Colonic mucosa (tissue), 4 donors: ENCODE measurements at regions not wholly inside any gene's neighbourhood (a gene's known extent, or its start where the extent isn't known, plus 50 kb on each side); places are given as distances from the start of the nearest gene placed in this dataset.

Source experiments
- DNase-seq: peaks from one replicate; pipeline ENCODE4 v3.0.0-alpha.2; 2020
- H3K27ac ChIP-seq: fragments of 200-600 bp; one replicate; pipeline ENCODE4 v1.8.0; 2021
- H3K27me3 ChIP-seq: fragments of 200-600 bp; one replicate; pipeline ENCODE4 v1.8.0; 2021
- H3K36me3 ChIP-seq: fragments of 200-600 bp; one replicate; pipeline ENCODE4 v1.8.0; 2021
- H3K4me1 ChIP-seq: fragments of 200-600 bp; one replicate; pipeline ENCODE4 v1.8.0; 2021; ENCODE audit warnings: mild to moderate bottlenecking
- H3K4me3 ChIP-seq: fragments of 200-600 bp; one replicate; pipeline ENCODE4 v1.8.0; 2021
- H3K9ac ChIP-seq, 2 donors: one replicate each; pipeline ENCODE4 v1.7.0; 2013; ENCODE audit warnings: control low read depth in 2 of 2, low read depth in 2 of 2, low read length in 2 of 2
- H3K9me3 ChIP-seq: fragments of 200-600 bp; one replicate; pipeline ENCODE4 v1.8.0; 2021
- CTCF ChIP-seq: fragments of 200-600 bp; IDR thresholded peaks from one replicate; pipeline ENCODE4 v1.8.0; 2022; ENCODE audit warnings: antibody characterized with exemption, mild to moderate bottlenecking
- intact Hi-C: fragments of 100-400 bp; cut with DNase I; formaldehyde crosslinking; loops from one replicate; pipeline ENCODE4 v1.14.1; 2022
- donor health status: healthy.
- donor health status: DM: no; HTN: no; CAD: no.
- donor health status: DM: no; HTN: no; CAD: no.

GRCh38 chr22:48142388-48142787, 1379.9 kb downstream of the TBC1D22A start:
- Histone ChIP-seq H3K27ac (no peak overlapping the region), H3K36me3 (no peaks in the 10 kb centered on the region), H3K9me3 (no peaks in the 10 kb centered on the region), H3K4me3 (no peak overlapping the region), H3K9ac (no peak overlapping the region), H3K4me1 (no peaks in the 10 kb centered on the region), H3K27me3 (no peaks in the 10 kb centered on the region)
- no peak for DNase-seq
- no peak for TF ChIP-seq CTCF
- intact Hi-C loops: no loop called here

GRCh38 chr22:48141301-48141700, 1378.9 kb downstream of the TBC1D22A start:
- no peak for DNase-seq
- Histone ChIP-seq H3K27ac (no peak overlapping the region), H3K9me3 (no peaks in the 10 kb centered on the region), H3K4me1 (no peaks in the 10 kb centered on the region), H3K9ac (no peak overlapping the region), H3K4me3 (no peak overlapping the region), H3K27me3 (no peaks in the 10 kb centered on the region), H3K36me3 (no peaks in the 10 kb centered on the region)
- intact Hi-C loops: no loop called here
- TF ChIP-seq CTCF: no peak

GRCh38 chr22:48140261-48140813, 1377.9 kb downstream of the TBC1D22A start:
- TF ChIP-seq CTCF: no peak
- no peak overlapping the region for H3K9ac ChIP-seq
- H3K36me3 ChIP-seq: no peaks in the 10 kb centered on the region
- no peak for DNase-seq
- H3K4me1 ChIP-seq: no peaks in the 10 kb centered on the region
- H3K27ac ChIP-seq: no peak overlapping the region
- intact Hi-C loops: no loop called here
- H3K27me3 ChIP-seq: no peaks in the 10 kb centered on the region
- H3K9me3 ChIP-seq: no peaks in the 10 kb centered on the region
- no peak overlapping the region for H3K4me3 ChIP-seq

GRCh38 chr22:48139776-48140175, 1377.3 kb downstream of the TBC1D22A start:
- H3K9ac ChIP-seq: no peak overlapping the region
- no peak overlapping the region for H3K27ac ChIP-seq
- TF ChIP-seq CTCF: no peak
- intact Hi-C loops: no loop called here
- H3K36me3 ChIP-seq: no peaks in the 10 kb centered on the region
- DNase-seq: no peak
- H3K4me3 ChIP-seq: no peak overlapping the region
- H3K9me3 ChIP-seq: no peaks in the 10 kb centered on the region
- H3K4me1 ChIP-seq: no peaks in the 10 kb centered on the region
- no peaks in the 10 kb centered on the region for H3K27me3 ChIP-seq

GRCh38 chr22:48138855-48139254, 1376.4 kb downstream of the TBC1D22A start:
- H3K9me3 ChIP-seq: no peaks in the 10 kb centered on the region
- intact Hi-C loops: no loop called here
- DNase-seq: no peak
- H3K4me1 ChIP-seq: no peaks in the 10 kb centered on the region
- no peak overlapping the region for H3K27ac ChIP-seq
- no peaks in the 10 kb centered on the region for H3K36me3 ChIP-seq
- H3K4me3 ChIP-seq: no peak overlapping the region
- no peak overlapping the region for H3K9ac ChIP-seq
- no peaks in the 10 kb centered on the region for H3K27me3 ChIP-seq
- no peak for TF ChIP-seq CTCF

GRCh38 chr22:48138427-48138826, 1376.0 kb downstream of the TBC1D22A start:
- Histone ChIP-seq H3K9ac (no peak overlapping the region), H3K27me3 (no peaks in the 10 kb centered on the region), H3K9me3 (no peaks in the 10 kb centered on the region), H3K4me1 (no peaks in the 10 kb centered on the region), H3K36me3 (no peaks in the 10 kb centered on the region), H3K4me3 (no peak overlapping the region), H3K27ac (no peak overlapping the region)
- no peak for TF ChIP-seq CTCF
- DNase-seq: no peak
- intact Hi-C loops: no loop called here
